IPS-18a (cell line): ENCODE measurements at regions not wholly inside any gene's neighbourhood (a gene's known extent, or its start where the extent isn't known, plus 50 kb on each side); places are given as distances from the start of the nearest gene placed in this dataset.

ENCODE experiments used
- H3K27ac ChIP-seq: one replicate; pipeline ENCODE4 v1.5.1; 2013; ENCODE audit warnings: low read length
- H3K27me3 ChIP-seq: one replicate; pipeline ENCODE4 v1.6.1; 2013; ENCODE audit warnings: mild to moderate bottlenecking, low read length; ENCODE audit not compliant: control insufficient read depth, insufficient read depth
- H3K36me3 ChIP-seq: one replicate; pipeline ENCODE4 v1.6.1; 2013; ENCODE audit warnings: low read depth, low read length; ENCODE audit not compliant: control insufficient read depth
- H3K4me1 ChIP-seq: one replicate; pipeline ENCODE4 v1.6.1; 2013; ENCODE audit warnings: low read depth, low read length; ENCODE audit not compliant: control insufficient read depth
- H3K4me3 ChIP-seq: one replicate; pipeline ENCODE4 v1.5.1; 2013; ENCODE audit warnings: low read length
- H3K9ac ChIP-seq: one replicate; pipeline ENCODE4 v1.6.1; 2013; ENCODE audit warnings: mild to moderate bottlenecking, low read length, moderate library complexity
- H3K9me3 ChIP-seq: one replicate; pipeline ENCODE4 v1.6.1; 2013; ENCODE audit warnings: low read depth, low read length; ENCODE audit not compliant: control insufficient read depth

GRCh38 chr4:42824278-42824977 lies 68.1 kb upstream of the GRXCR1 start:
- no peaks in the 10 kb centered on the region for H3K27me3 ChIP-seq
- H3K4me1 ChIP-seq, result no peaks in the 10 kb centered on the region
- no peaks in the 10 kb centered on the region for H3K9me3 ChIP-seq
- no peak overlapping the region for H3K9ac ChIP-seq
- H3K36me3 ChIP-seq, result no peaks in the 10 kb centered on the region
- no peak overlapping the region for H3K27ac ChIP-seq
- H3K4me3 ChIP-seq, result no peak overlapping the region

GRCh38 chr4:42821230-42821629 lies 71.3 kb upstream of the GRXCR1 start:
- no peaks in the 10 kb centered on the region for H3K27me3 ChIP-seq
- H3K27ac ChIP-seq, result no peak overlapping the region
- H3K9ac ChIP-seq, result no peak overlapping the region
- no peaks in the 10 kb centered on the region for H3K4me1 ChIP-seq
- no peak overlapping the region for H3K4me3 ChIP-seq
- H3K9me3 ChIP-seq, result no peaks in the 10 kb centered on the region
- H3K36me3 ChIP-seq, result no peaks in the 10 kb centered on the region

GRCh38 chr4:42819863-42820514 lies 72.5 kb upstream of the GRXCR1 start:
- Histone ChIP-seq H3K4me3 (no peak overlapping the region), H3K27me3 (no peaks in the 10 kb centered on the region), H3K27ac (no peak overlapping the region), H3K36me3 (no peaks in the 10 kb centered on the region), H3K9me3 (no peaks in the 10 kb centered on the region), H3K9ac (no peak overlapping the region), H3K4me1 (no peaks in the 10 kb centered on the region)

- Histone ChIP-seq H3K4me3 (no peak overlapping the region), H3K9ac (no peak overlapping the region), H3K4me1 (no peaks in the 10 kb centered on the region), H3K36me3 (no peaks in the 10 kb centered on the region), H3K27ac (no peak overlapping the region), H3K27me3 (no peaks in the 10 kb centered on the region), H3K9me3 (no peaks in the 10 kb centered on the region)
Measured at GRCh38 chr4:42817913-42818312, 74.6 kb upstream of the GRXCR1 start.

GRCh38 chr4:42816880-42817400 lies 75.6 kb upstream of the GRXCR1 start:
- Histone ChIP-seq H3K4me1 (no peaks in the 10 kb centered on the region), H3K9me3 (no peaks in the 10 kb centered on the region), H3K4me3 (no peak overlapping the region), H3K27me3 (no peaks in the 10 kb centered on the region), H3K36me3 (no peaks in the 10 kb centered on the region), H3K27ac (no peak overlapping the region), H3K9ac (no peak overlapping the region)

GRCh38 chr4:42816189-42816879 lies 76.2 kb upstream of the GRXCR1 start:
- no peaks in the 10 kb centered on the region for H3K36me3 ChIP-seq

GRCh38 chr4:42809419-42810084 lies 83.0 kb upstream of the GRXCR1 start:
- H3K36me3 ChIP-seq, result no peaks in the 10 kb centered on the region
- H3K27ac ChIP-seq, result no peak overlapping the region
- H3K9ac ChIP-seq, result no peak overlapping the region
- no peaks in the 10 kb centered on the region for H3K9me3 ChIP-seq
- no peak overlapping the region for H3K4me3 ChIP-seq
- no peaks in the 10 kb centered on the region for H3K27me3 ChIP-seq
- no peaks in the 10 kb centered on the region for H3K4me1 ChIP-seq

More at GRCh38 chr4:42816189-42816879, 76.2 kb upstream of the GRXCR1 start:
- Histone ChIP-seq H3K4me1 (no peaks in the 10 kb centered on the region), H3K4me3 (no peak overlapping the region), H3K27ac (no peak overlapping the region), H3K9ac (no peak overlapping the region), H3K27me3 (no peaks in the 10 kb centered on the region), H3K9me3 (no peaks in the 10 kb centered on the region)

- no peaks in the 10 kb centered on the region for H3K27me3 ChIP-seq
- H3K9ac ChIP-seq, result no peak overlapping the region
- H3K4me1 ChIP-seq, result no peaks in the 10 kb centered on the region
- H3K36me3 ChIP-seq, result no peaks in the 10 kb centered on the region
- peaks cover 16% of the 10 kb centered on the region for H3K9me3 ChIP-seq
- H3K27ac ChIP-seq, result no peak overlapping the region
- no peak overlapping the region for H3K4me3 ChIP-seq
Measured at GRCh38 chr4:42806303-42806835, 86.1 kb upstream of the GRXCR1 start.

GRCh38 chr4:42789041-42789567 lies 103.4 kb upstream of the GRXCR1 start:
- H3K9me3 ChIP-seq, result no peaks in the 10 kb centered on the region
- no peak overlapping the region for H3K9ac ChIP-seq
- no peaks in the 10 kb centered on the region for H3K27me3 ChIP-seq
- no peak overlapping the region for H3K27ac ChIP-seq
- peaks cover 9% of the 10 kb centered on the region for H3K4me1 ChIP-seq
- H3K36me3 ChIP-seq, result no peaks in the 10 kb centered on the region
- H3K4me3 ChIP-seq, result no peak overlapping the region

GRCh38 chr4:42787079-42787463 lies 105.4 kb upstream of the GRXCR1 start:
- Histone ChIP-seq H3K27ac (no peak overlapping the region), H3K9ac (no peak overlapping the region), H3K4me1 (peaks cover 9% of the 10 kb centered on the region), H3K27me3 (no peaks in the 10 kb centered on the region), H3K36me3 (no peaks in the 10 kb centered on the region), H3K9me3 (no peaks in the 10 kb centered on the region), H3K4me3 (no peak overlapping the region)
